NCI-H1436 (cell line): ENCODE measurements at regions not wholly inside any gene's neighbourhood (a gene's known extent, or its start where the extent isn't known, plus 50 kb on each side); places are given as distances from the start of the nearest gene placed in this dataset.
"Not testable (repeated sequence)": the region's sequence is repeated elsewhere in the genome, so short reads cannot be mapped to it uniquely, and the experiment has no call there.

Experiments used
- DNase-seq: peaks from one replicate; lab custom pipeline; 2025; lab: John Stamatoyannopoulos, UW

GRCh38 chr2:121049950-121050585 is 234.9 kb downstream of the TFCP2L1 start:
- no peak for DNase-seq

GRCh38 chr2:121051311-121051710 is 233.7 kb downstream of the TFCP2L1 start:
- no peak for DNase-seq

GRCh38 chr2:121052023-121052422 is 233.0 kb downstream of the TFCP2L1 start:
- no peak for DNase-seq

GRCh38 chr2:121052521-121052920 is 232.5 kb downstream of the TFCP2L1 start:
- DNase-seq = no peak

- no peak for DNase-seq
Measured at GRCh38 chr2:121055088-121055487, 229.9 kb downstream of the TFCP2L1 start.

GRCh38 chr2:121055501-121055900 is 229.5 kb downstream of the TFCP2L1 start:
- no peak for DNase-seq

- no peak for DNase-seq
Measured at GRCh38 chr2:121058852-121059558, 226.0 kb downstream of the TFCP2L1 start.

- DNase-seq = no peak
Measured at GRCh38 chr2:121059651-121060649, 225.1 kb downstream of the TFCP2L1 start.

GRCh38 chr2:121061633-121062032 is 223.4 kb downstream of the TFCP2L1 start:
- no peak for DNase-seq

GRCh38 chr2:121063471-121063870 is 221.5 kb downstream of the TFCP2L1 start:
- no peak for DNase-seq

GRCh38 chr2:121064186-121064585 is 220.8 kb downstream of the TFCP2L1 start:
- no peak for DNase-seq

GRCh38 chr2:121065239-121065638 is 219.8 kb downstream of the TFCP2L1 start:
- no peak for DNase-seq

- DNase-seq = no peak
Measured at GRCh38 chr2:121066526-121066925, 218.5 kb downstream of the TFCP2L1 start.

- DNase-seq = no peak
Measured at GRCh38 chr2:121068851-121069250, 216.2 kb downstream of the TFCP2L1 start.

- DNase-seq = no peak
Measured at GRCh38 chr2:121069434-121069969, 215.5 kb downstream of the TFCP2L1 start.

- DNase-seq = not testable (repeated sequence)
Measured at GRCh38 chr2:121070061-121070460, 214.9 kb downstream of the TFCP2L1 start.

GRCh38 chr2:121071034-121071504 is 213.9 kb downstream of the TFCP2L1 start:
- DNase-seq = peak; percentile 24

- no peak for DNase-seq
Measured at GRCh38 chr2:121072784-121073183, 212.2 kb downstream of the TFCP2L1 start.

- no peak for DNase-seq
Measured at GRCh38 chr2:121073320-121074210, 211.4 kb downstream of the TFCP2L1 start.

- no peak for DNase-seq
Measured at GRCh38 chr2:121074293-121074932, 210.6 kb downstream of the TFCP2L1 start.
